ENCODE measurements at regions not wholly inside any gene's neighbourhood (a gene's known extent, or its start where the extent isn't known, plus 50 kb on each side); places are given as distances from the start of the nearest gene placed in this dataset.

- TF ChIP-seq ZNF513 (CRISPR knock-in tag; conservative IDR thresholded peaks at IDR 0.05) = no peak
- TF ChIP-seq PBX2 (CRISPR knock-in tag; IDR thresholded peaks at IDR 0.05) = no peak
- TF ChIP-seq ARNTL (CRISPR knock-in tag; IDR thresholded peaks at IDR 0.05) = no peak
- TF ChIP-seq ZBTB25 (CRISPR knock-in tag; IDR thresholded peaks at IDR 0.05) = no peak
- no peak for TF ChIP-seq ZNF232 (CRISPR knock-in tag; IDR thresholded peaks at IDR 0.05; ENCODE audit: borderline replicate concordance)
- TF ChIP-seq ZNF343 (CRISPR knock-in tag; IDR thresholded peaks at IDR 0.05) = no peak
- no peak for TF ChIP-seq ZNF549 (CRISPR knock-in tag; IDR thresholded peaks at IDR 0.05)
- TF ChIP-seq ZFP36 (IDR thresholded peaks at IDR 0.05; ENCODE audit: borderline replicate concordance, low read depth, low read length, partially characterized antibody) = no peak
Measured at GRCh38 chr20:48380661-48381060, 447.1 kb downstream of the PREX1 start (continued).

- no peak overlapping the region for H3K4me2 ChIP-seq (ENCODE audit: low read depth, low read length)
- in situ Hi-C loops (cut with HindIII; ENCODE audit: extremely low pct_ligation_motif_present, low pct_unique_long_range_greater_than_20kb) = loop anchor here (10.0 kb wide), 1 partner anchor 404 kb away; no protein-coding TSS in a partner anchor
- H3K27me3 ChIP-seq (ENCODE audit: control insufficient read depth in 1 of 2, insufficient read depth in 2 of 2, low read length in 2 of 2) = no peaks in the 10 kb centered on the region
- intact Hi-C loops (cut with micrococcal nuclease; ENCODE audit: unreplicated experiment) = loop anchor here (10.0 kb wide), 1 partner anchor 546 kb away; the partner anchor contains the start of gene ARFGEF2
- no peaks in the 10 kb centered on the region for H3K36me3 ChIP-seq (replicated peaks in 1 of 2; ENCODE audit: control insufficient read depth in 1 of 2, insufficient read depth in 2 of 2, low read length in 2 of 2)
- no peaks in the 10 kb centered on the region for H3K9me3 ChIP-seq (ENCODE audit: low read length)
- H4K20me1 ChIP-seq (ENCODE audit: insufficient read depth, low read length) = no peaks in the 10 kb centered on the region
- ChIA-PET CTCF (ENCODE audit: low intra/inter-chr PET ratio, low total read pairs) (no interaction called here), POLR2A (interaction anchor here (0.7 kb wide), 1 partner anchor 798 kb away, joined by 4 read pairs; no protein-coding TSS in a partner anchor)
- no peak overlapping the region for H3K9ac ChIP-seq (ENCODE audit: insufficient read depth, low read depth, low read length)
- no peak for FAIRE-seq
- no peak overlapping the region for H3K27ac ChIP-seq (ENCODE audit: extremely low read length, insufficient read depth, low read length)
- BruUV-seq (replicated peaks) = no TSS peak
- H3K79me2 ChIP-seq (ENCODE audit: insufficient read depth, low read length) = no peaks in the 10 kb centered on the region
- WGBS (ENCODE audit: low lambda C conversion rate) = 91% methylated on average over 8 of the region's 8 CpGs
- DNase-seq (ENCODE audit: low spot score) = no peak
- peaks cover 85% of the 10 kb centered on the region for H3K4me1 ChIP-seq (ENCODE audit: insufficient read depth, low read length)
- ATAC-seq = no peak
- no peak overlapping the region for H3K4me3 ChIP-seq (replicated peaks in 1 of 3; ENCODE audit: insufficient read depth in 1 of 3, low read depth in 2 of 3, low read length in 3 of 3)
- H2AFZ ChIP-seq (ENCODE audit: low read length) = no peak overlapping the region
- TF ChIP-seq E2F5 (CRISPR knock-in tag; conservative IDR thresholded peaks at IDR 0.05) = no peak
- no peak for TF ChIP-seq ZNF558 (CRISPR knock-in tag; IDR thresholded peaks at IDR 0.05; ENCODE audit: borderline replicate concordance)
- no peak for TF ChIP-seq ZNF276 (CRISPR knock-in tag; IDR thresholded peaks at IDR 0.05; ENCODE audit: low read depth)
- TF ChIP-seq RBAK (CRISPR knock-in tag; IDR thresholded peaks at IDR 0.05) = no peak
- TF ChIP-seq KDM3A (CRISPR knock-in tag; IDR thresholded peaks at IDR 0.05; ENCODE audit: low read depth) = no peak
- no peak for TF ChIP-seq ZNF567 (CRISPR knock-in tag; IDR thresholded peaks at IDR 0.05; ENCODE audit: borderline replicate concordance)
- no peak for TF ChIP-seq ZNF841 (CRISPR knock-in tag; IDR thresholded peaks at IDR 0.05; ENCODE audit: borderline replicate concordance)
- no peak for TF ChIP-seq ATRX (CRISPR knock-in tag; IDR thresholded peaks at IDR 0.05; ENCODE audit: borderline replicate concordance)
Measured at GRCh38 chr20:48378976-48379675, 448.7 kb downstream of the PREX1 start.
